Heart left ventricle (tissue), 13 donors: ENCODE measurements at regions not wholly inside any gene's neighbourhood (a gene's known extent, or its start where the extent isn't known, plus 50 kb on each side); places are given as distances from the start of the nearest gene placed in this dataset.

Experiments
- POLR2A ChIP-seq, 2 donors: fragments of 450-650 bp; IDR thresholded peaks; one replicate each; pipeline ENCODE4 v1.6.1; 2017; ENCODE audit warnings: antibody characterized with exemption in 2 of 2, mild to moderate bottlenecking in 2 of 2, moderate library complexity in 2 of 2
- TF ChIP-seq, protein P1 (sequence below), 12 donors: fragments of 200-600 bp; sonication (generic) in 4 of 12; IDR thresholded peaks; one replicate each; pipeline versions ENCODE4 v1.5.0 to v1.8.0; 2018 to 2022; ENCODE audit warnings: antibody characterized with exemption in 12 of 12, mild to moderate bottlenecking in 5 of 12
- donor health status: ischemic (EF 13 %, LVEDD 7.1; RV severe dilation, severe dysfunction).
- donor health status: DM: no; HTN: yes; CAD: no.
- donor health status: DM: no; HTN: no; CAD: no.
- donor health status: ischemic (EF 25% LVEDD 6.9; RV normal size, moderate dysfunction).
- donor health status: ischemic (EF 25% LVEDD 5.7; RV mildly dilated, moderate dysfunction).
- donor health status: ischemic (EF 35%, LVEDD 5.7; RV mildly dilated, moderate dysfunction).
- donor health status: nonischemic (EF 11% LVEDD 7.7; RV severe dilation, severe dysfunction).
- donor health status: DM: yes; HTN: yes; CAD: no.
- donor health status: PGD.
- donor health status: ischemic (EF 29% LVEDD 5.4; RV normal size, mild dysfunction).
- donor health status: nonischemic (EF 23%, LVEDD 6.1; RV moderate dilation, normal function).

GRCh38 chr15:31163769-31164572, 62.4 kb upstream of the TRPM1 start:
- TF ChIP-seq, protein P1, sequence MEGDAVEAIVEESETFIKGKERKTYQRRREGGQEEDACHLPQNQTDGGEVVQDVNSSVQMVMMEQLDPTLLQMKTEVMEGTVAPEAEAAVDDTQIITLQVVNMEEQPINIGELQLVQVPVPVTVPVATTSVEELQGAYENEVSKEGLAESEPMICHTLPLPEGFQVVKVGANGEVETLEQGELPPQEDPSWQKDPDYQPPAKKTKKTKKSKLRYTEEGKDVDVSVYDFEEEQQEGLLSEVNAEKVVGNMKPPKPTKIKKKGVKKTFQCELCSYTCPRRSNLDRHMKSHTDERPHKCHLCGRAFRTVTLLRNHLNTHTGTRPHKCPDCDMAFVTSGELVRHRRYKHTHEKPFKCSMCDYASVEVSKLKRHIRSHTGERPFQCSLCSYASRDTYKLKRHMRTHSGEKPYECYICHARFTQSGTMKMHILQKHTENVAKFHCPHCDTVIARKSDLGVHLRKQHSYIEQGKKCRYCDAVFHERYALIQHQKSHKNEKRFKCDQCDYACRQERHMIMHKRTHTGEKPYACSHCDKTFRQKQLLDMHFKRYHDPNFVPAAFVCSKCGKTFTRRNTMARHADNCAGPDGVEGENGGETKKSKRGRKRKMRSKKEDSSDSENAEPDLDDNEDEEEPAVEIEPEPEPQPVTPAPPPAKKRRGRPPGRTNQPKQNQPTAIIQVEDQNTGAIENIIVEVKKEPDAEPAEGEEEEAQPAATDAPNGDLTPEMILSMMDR (IDR thresholded peaks at IDR 0.05), result no peak
- TF ChIP-seq POLR2A (IDR thresholded peaks at IDR 0.05), result no peak
